H1 (cell line): ENCODE measurements at regions not wholly inside any gene's neighbourhood (a gene's known extent, or its start where the extent isn't known, plus 50 kb on each side); places are given as distances from the start of the nearest gene placed in this dataset.

Experiments
- KDM1A ChIP-seq: fragments of 200-600, 300-600 bp; sonication (generic); IDR thresholded peaks from 2 replicates; pipeline ENCODE4 v1.7.1; 2016; ENCODE audit warnings: mild to moderate bottlenecking, low read length, borderline replicate concordance
- POLR2AphosphoS5 ChIP-seq: IDR thresholded peaks from 2 replicates; pipeline ENCODE4 v1.6.1; 2011; ENCODE audit warnings: low read depth, low read length
- TAF1 ChIP-seq: IDR thresholded peaks from 2 replicates; pipeline ENCODE4 v1.6.1; 2011; ENCODE audit warnings: mild to moderate bottlenecking, low read depth, low read length
- TBP ChIP-seq: IDR thresholded peaks from 2 replicates; pipeline ENCODE4 v1.6.1; 2011; ENCODE audit warnings: low read depth, low read length, improper control_type of control experiment
- ZNF274 ChIP-seq: IDR thresholded peaks from 2 replicates; pipeline ENCODE4 v1.7.0; 2012; ENCODE audit warnings: low read length, borderline replicate concordance; ENCODE audit errors: extremely low read depth
- TF ChIP-seq, protein P1 (sequence below), 3 experiments: IDR thresholded peaks; 1 replicate in 2 of 3; 2 replicates in 1 of 3; pipeline versions ENCODE4 v1.5.1 to v1.6.1; 2011; ENCODE audit warnings: low read length in 3 of 3, mild to moderate bottlenecking in 3 of 3, inconsistent platforms in 2 of 3, low read depth in 1 of 3, moderate library complexity in 1 of 3; ENCODE audit not compliant: insufficient read depth in 1 of 3; ENCODE audit errors: control extremely low read depth in 1 of 3

DNA sequence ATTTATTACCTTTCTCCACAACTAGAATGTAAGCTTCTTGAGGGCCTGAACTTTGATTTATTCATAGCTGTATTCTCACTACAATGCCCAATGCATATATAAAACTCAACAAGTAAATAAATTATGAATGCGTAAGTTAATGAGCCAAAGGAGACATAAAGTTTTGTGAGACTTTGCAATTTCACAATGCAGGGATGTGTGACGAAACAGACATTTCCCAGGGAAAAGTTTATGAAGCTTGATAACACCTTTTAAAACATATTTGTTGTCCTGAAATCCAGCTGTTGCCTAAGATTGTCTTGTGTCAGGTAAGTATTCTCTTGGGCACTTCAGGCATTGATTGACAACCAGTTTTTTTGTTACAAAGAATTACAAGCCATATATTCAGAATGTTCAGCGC, 800.1 kb downstream of the BRINP1 start (continued):
- TF ChIP-seq POLR2AphosphoS5 (no peak), TAF1 (no peak), TBP (no peak), KDM1A (no peak), ZNF274 (no peak)
- TF ChIP-seq, protein P1, sequence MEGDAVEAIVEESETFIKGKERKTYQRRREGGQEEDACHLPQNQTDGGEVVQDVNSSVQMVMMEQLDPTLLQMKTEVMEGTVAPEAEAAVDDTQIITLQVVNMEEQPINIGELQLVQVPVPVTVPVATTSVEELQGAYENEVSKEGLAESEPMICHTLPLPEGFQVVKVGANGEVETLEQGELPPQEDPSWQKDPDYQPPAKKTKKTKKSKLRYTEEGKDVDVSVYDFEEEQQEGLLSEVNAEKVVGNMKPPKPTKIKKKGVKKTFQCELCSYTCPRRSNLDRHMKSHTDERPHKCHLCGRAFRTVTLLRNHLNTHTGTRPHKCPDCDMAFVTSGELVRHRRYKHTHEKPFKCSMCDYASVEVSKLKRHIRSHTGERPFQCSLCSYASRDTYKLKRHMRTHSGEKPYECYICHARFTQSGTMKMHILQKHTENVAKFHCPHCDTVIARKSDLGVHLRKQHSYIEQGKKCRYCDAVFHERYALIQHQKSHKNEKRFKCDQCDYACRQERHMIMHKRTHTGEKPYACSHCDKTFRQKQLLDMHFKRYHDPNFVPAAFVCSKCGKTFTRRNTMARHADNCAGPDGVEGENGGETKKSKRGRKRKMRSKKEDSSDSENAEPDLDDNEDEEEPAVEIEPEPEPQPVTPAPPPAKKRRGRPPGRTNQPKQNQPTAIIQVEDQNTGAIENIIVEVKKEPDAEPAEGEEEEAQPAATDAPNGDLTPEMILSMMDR (IDR thresholded peaks at IDR 0.05; ENCODE audit: control extremely low read depth in 1 of 3, insufficient read depth in 1 of 3, low read depth in 1 of 3, low read length in 3 of 3) = no peak
